HPDE6-E6E7 (cell line): ENCODE measurements at regions not wholly inside any gene's neighbourhood (a gene's known extent, or its start where the extent isn't known, plus 50 kb on each side); places are given as distances from the start of the nearest gene placed in this dataset.
"Not testable (repeated sequence)": the region's sequence is repeated elsewhere in the genome, so short reads cannot be mapped to it uniquely, and the experiment has no call there.

Experiments
- DNase-seq: peaks from one replicate; pipeline ENCODE4 v3.0.0; 2011; ENCODE audit warnings: missing footprints; ENCODE audit errors: extremely low spot score

DNA sequence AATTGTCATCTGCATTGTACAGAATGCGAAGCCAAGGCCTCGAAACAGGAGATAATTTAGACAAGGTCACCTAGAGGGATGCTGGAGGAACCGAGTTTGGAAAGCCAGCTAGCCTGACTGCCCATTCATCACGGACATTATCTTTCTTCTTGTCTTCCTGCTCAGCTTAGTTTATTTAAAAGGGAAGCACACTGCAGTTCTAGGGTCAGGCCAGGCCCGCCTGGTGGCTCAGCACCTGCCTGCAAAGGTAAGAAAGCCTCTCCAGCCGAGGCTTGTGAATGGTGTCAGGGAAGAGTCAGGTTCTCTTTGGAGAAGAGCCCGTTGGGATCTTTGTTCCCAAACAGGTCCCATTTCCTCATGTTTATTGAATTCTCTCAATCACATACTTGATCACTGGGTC is 246.5 kb downstream of the BLID start:
- DNase-seq, result no peak

DNA sequence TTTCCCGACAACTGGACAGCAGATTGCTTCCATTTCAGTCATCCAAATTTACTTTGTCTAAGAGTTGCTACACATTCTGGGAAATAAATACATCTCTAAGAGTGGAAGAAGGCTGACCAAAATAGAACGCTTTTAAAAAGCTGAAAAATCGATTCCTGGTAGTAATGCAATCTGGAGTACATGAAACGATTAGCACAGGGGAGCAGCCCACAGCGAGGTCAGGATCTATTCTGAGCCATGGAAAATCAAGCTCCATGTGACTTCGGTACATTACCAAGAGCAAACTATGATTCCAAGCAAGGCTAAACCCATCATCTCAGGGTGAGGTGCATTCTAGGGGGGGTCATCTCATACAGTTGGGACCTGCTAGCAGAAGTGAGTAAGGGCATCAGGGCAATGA is 249.3 kb downstream of the BLID start:
- DNase-seq, result no peak

DNA sequence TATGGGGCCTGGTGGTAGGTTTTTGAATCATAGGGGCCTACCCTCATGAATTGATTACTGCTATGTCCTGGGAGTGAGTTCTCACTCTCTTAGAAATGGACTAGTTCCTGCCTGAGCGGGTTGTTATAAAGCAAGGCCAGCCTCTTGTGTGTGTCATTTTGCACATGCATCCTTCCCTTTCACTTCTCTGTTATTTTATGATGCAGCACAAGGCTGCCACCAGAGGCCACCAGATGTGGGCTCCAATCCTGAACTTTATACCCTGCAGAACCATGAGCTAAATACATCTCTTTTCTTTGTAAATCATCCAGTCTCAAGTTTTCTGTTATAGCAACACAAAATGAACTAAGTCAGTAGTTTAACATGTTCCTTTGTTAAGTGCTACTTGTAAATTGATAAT is 251.4 kb downstream of the BLID start:
- DNase-seq, result no peak

DNA sequence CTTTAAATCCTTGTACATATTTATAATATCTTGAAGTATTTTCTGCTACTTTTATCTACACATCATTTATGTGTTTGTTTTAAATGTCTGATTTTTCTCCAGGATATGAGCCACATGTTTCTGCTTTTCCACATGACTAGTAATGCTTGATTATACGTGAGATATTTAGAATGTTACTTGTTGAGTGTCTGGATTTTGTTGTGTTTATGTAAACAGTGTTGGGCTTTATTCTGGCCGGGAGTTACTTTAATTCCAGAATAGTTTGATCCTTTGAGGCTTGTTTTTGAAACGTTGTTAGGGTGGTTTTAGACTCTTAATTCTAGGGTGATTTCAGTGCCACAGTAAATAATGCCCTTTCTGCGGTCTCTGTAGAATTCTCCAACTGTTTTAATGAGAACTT is 252.9 kb downstream of the BLID start:
- no peak for DNase-seq

DNA sequence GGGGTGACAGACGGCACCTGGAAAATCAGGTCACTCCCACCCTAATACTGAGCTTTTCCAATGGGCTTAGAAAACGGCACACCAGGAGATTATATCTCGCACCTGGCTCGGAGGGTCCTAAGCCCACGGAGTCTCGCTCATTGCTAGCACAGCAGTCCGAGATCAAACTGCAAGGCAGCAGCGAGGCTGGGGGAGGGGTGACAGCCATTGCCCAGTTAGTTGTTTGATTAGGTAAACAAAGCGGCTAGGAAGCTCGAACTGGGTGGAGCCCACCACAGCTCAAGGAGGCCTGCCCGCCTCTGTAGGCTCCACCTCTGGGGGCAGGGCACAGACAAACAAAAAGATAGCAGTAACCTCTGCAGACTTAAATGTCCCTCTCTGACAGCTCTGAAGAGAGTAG is 260.9 kb downstream of the BLID start:
- DNase-seq, result not testable (repeated sequence)

DNA sequence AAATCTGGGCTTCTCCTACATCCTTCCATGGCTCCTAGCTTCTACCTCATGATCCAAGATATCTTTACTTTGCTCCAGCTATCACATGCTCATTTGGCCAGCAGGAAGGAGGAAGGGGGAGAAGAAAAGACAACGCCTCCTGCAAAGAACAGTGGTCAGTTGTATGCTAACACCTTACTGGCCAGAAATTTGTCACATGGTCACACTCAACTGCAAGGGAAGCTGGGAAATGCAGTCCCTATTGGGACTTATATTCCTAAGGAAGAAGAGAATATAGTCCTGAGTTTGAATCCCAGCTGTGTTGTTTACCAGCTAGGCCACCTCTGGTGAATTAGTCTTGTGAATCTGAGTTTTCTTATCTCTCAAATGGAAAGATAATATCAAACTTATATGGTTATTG is 272.0 kb downstream of the BLID start:
- DNase-seq, result no peak

DNA sequence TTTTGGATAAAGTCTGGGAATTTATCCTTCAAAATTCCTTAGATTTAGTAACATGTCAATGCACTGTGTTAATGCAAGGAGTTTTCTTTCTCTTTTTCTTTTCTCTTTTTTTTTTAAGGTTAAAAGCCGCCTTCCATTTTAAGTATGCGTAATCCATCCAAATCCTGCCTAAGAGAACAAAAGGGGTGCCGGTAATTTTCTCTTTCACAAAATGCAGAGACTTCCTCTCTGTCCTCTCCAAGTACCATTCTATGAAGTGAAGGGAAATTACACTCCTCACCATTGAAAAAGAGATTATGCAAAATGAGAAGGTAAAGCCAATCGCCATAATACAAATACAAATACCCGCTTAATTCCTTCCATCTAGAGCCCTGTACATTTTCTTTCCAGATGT is 273.8 kb downstream of the BLID start:
- DNase-seq, result no peak

DNA sequence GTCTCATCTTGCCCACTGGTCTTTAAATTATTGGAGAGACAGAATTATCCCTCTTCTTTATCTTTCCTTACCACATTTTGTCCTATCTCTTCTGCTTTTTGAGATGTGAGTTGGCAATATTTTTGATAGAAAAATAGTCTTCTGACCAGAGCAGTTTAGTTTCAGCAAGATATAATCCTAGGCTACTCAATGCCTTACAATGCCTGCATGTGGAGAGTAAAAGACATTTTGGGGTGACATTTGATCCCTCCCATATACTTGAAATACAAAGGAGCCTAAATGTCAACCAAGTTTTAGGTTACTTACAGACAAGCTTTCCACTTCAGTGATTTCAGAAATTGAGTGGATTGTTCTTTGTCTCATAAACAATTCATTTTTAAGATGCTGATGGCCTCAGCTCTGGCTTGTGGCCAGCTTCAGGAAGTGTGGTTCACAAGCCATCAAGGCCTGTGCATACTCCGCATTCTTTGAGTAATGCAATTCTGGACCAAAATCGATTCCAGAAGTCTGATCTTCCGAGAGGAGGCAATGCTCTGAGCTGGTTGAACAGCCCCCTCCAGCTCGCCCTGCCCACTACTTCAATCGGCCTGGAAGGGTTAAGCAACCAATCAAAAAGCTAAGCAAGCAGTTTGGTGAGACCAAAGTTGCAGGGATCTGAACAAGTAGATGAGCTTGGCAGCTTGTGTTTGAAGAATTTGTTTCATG is 274.4 kb downstream of the BLID start:
- DNase-seq, result no peak

DNA sequence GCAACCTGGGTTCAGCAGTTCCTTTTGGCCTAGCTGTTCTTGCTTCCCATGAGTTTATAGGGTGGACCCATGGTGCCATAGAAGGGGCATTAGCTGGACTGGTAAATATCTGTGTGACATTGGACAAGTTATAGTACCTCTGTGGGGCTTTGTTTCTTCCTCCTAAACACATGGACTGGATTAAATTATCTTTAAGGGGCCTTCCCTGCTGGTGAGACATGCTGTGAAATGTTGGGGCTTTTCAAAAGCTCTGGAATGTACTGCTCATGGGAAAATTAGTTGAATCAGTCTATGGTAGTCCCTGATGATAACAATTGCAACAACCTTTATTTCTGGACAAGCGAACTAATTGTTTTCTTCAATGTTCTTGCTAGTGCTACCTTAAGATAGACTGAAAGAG is 276.2 kb downstream of the BLID start:
- no peak for DNase-seq

DNA sequence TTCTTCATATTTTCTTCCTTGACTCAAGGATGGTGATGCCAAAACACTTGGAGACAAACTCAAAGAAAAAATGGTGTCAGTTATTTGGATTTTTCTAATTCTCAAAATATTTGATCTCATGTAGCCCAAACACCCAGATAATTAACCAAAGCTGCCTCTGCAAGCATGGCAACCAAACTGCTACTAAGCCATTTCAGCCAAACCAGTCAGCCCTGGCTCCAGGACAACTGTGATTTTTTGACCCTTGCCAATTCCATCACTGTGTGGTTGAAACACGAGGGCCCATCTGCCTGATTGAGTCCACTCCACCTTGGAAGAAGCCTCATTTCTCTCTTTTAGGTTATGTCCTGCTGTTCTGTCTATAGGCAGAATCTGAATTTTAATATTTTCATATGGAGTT is 277.4 kb downstream of the BLID start:
- no peak for DNase-seq

DNA sequence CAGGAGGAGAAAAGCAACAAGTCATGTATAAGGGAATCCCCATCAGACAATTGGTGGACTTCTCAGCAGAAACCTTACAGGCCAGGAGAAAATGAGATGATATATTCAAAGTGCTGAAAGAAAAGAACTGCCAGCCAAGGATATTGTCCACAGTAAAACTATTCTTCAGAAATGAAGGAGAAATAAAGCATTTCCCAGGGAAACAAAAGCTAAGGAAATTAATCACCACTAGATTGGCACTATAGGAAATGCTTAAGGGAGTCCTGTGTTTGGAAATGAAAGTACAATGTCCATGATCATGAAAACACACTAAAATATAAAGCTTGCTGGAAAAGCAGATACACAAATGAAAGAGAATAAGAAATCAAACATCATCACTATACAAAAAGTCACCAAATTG is 282.0 kb downstream of the BLID start:
- DNase-seq, result no peak

DNA sequence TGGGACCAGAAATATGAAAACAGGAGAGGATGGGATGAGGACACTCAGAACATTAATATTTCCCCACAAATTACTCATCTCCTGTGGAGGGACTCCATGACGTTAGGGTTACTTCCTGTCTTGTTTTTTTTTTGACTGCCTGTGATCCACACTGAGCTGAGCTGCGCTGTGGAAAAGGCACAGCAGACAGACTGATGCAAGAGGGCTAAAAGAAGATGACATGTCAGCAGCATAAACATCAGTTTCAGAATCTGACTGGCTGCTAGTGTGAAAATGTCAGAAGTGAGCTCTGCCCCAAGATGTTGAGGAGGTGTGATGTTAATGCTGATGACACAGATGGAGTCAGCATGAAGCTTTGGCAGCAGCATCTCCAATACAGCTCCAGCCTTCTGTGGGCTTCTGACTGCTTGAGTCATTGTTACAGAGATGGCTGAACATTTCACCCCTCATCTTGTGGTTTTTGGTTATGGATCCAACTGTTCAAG is 286.8 kb downstream of the BLID start:
- no peak for DNase-seq

DNA sequence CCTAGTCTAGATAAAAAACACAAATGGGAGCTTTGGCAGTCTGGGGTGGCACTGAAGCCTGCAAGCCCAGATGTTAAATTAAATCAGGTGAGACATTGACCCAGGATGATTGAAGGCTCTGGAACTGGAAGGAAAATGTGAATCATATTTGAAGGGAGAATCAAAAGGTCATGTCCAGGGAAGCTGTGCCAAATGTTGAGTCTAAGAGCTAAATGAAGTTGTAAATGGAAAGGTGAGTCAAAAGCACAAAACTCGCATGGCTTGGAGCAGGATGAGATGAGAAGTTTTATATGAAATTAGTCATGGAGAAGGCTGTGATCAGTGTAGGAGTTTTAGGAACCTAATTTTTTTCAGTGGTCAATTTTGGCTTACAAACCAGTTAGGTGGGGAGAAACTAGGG is 301.1 kb downstream of the BLID start:
- DNase-seq, result no peak

DNA sequence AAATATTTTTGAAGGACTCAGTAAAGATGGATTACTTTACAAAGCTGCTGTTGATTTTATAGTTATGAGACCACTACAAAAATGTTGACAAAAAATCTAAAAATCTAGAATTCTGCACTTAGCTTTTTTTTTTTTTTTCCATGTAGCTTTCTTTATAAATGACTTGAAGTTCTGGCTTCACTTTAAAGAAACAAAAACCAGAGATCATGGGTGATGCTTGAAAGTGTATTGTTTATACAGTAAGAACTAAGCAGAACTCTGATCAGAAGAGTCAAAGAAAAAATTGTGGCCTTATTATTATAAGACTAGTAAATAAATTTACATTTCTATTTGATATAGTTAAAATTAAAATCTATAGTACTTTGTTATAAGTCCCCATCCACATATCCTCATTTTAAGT is 301.7 kb downstream of the BLID start:
- no peak for DNase-seq

DNA sequence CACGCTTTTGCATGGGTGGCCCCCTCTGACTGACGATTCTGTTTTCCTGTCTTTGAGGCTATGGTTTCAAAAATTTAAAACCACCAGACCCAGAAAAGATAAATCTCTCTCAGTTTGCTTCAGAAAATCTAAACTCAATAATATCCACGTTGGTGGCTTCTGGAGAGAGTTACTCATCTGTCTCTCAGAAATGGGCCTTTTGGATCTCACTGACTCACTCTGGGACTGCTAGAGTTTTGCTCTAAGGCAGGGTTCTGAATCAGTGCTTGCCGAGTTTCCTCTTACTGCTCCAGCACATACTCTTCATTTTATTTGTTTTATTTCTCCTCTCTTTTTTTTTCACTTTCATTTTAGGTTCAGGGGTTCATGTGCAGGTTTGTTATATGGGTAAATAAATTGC is 305.7 kb downstream of the BLID start:
- DNase-seq, result no peak

DNA sequence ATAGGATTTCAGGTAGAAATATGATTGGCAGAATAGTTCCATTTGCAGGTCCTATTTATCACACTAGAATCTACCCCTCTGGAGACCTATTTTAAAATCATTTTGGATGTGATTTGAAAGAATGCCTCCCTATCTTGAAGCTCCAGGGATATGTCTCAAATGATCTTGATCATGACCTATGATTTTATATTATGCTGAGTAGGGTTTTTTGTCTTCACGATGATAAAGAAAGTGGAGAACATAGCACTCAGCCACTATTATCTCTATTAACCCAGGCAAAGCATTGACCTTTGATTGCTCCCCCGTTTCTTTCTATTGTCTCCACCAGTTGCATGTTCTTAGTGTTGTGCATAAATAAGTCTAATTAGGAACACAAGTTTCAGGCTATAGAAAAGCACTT is 307.9 kb downstream of the BLID start:
- no peak for DNase-seq

DNA sequence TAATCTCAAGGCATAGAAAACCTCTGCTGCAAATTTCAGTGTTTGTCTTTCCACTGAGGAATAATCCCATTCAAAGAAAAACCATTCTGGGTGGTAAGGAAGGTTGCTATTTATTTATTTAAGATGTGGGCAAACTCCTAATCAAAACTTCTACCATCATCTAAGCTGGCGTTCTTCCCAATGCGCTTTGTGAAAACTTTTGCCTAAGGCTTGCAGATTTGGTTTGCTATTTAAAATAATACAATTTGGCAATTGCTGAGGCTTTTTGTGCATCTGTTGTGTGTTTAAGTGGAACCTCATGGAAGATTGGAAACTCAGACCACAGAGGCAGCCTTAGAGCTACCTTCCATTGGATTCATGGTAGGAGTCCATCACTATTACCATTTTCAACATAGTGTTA is 309.0 kb downstream of the BLID start:
- no peak for DNase-seq

DNA sequence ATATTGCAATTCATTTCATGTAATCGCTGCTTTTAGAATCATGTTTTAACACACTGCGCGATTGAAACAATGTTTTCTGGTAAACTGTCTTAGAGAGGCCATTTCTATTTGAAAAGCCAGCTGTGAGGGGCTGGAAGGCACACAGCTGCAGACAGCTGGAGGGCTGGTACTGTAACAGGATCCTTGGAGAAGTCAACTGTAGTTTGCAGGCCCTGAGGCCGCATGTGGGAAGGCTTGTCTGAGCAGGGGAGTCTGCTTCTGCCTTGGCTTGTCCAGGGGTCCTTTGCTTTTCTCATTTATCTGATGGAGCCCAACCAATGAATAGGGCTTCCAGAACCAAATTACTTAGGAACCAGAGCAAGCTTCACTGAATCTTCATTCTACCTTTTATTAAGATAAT is 313.5 kb downstream of the BLID start:
- DNase-seq, result no peak

DNA sequence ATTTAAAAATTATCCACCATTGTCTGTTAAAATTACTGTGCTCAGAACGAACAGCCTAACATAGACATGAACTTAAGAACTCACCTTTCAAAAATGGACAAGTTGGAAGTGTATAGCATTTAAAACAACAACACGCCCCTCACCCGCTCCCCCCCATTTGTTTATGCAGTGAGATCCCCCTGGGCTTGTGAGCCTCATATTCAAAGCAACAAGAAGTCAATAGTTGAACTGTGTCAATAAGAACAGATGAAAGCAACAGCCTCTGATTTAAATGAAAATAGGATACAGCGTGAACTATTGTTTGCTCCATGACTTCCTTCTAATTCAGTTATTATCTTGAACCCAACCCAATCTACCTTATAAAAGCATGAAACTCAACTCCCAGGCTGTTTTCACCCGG is 314.2 kb downstream of the BLID start:
- DNase-seq, result no peak

DNA sequence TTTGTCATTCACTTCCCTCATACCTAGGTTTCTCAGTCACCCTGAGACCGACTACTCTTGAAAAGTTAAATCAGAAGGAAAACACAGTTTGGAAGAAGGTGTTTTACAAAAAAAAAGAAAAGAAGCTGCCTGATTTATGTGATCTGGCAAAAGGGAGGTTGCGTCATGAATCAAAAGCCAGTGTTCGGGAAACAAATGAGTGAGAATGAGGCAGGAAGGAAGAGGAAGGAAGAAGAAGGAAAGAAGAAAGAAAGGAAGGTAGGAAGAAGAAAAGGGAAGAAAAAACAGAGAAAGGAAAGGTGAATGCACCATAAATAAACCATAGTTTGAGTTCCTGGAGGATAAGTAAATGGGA is 314.6 kb downstream of the BLID start:
- DNase-seq, result no peak

DNA sequence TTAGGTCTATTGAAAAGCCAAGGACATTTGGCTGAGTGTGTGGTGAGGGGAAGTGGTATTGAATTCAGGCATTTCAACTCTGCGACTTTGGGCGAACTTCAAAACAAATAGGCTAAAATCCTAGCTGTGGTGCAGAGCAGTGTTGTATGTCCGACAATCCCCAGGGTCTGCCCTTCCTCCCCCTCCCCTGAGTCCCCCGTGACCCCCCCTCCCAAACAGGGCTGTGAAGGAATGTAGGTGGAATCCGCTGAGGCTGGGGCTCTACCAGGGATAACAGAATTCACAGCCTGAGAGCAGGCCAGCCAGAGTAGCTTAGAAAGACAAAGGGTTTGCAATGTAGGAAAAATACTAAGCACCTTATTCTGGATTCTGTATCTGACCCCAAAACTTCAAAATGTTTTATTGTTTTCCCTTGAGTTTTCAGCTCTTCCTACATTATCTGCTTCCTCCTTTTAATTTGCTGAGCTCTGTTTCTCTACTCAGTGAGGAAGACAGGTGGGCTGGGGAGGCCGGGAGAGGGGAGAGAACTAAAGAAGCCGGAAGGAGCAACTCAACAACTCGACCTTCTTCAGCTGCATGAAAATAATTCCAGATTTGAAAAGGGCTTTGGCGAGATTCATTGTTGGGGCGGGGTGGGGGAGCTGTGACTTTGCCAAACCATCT is 315.2 kb downstream of the BLID start:
- no peak for DNase-seq

DNA sequence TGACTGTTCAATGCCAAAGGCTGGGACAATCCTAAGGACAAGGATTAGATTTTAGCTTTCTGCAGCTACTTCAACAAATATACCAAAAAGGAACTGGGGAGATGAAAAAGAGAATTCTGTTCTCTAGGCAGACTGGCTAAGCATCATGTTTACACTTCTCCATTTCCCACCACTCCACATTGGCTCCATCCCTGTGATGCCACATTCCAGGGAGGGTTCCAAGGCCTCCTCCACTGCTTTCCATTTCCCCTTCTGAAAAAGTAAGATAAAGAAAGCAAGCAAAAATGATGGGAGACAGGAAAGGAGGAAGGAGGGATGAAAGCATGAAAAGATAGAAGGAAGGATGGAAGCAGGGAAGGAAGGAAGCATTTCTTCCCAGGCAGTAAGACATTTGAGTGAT is 315.8 kb downstream of the BLID start:
- no peak for DNase-seq

DNA sequence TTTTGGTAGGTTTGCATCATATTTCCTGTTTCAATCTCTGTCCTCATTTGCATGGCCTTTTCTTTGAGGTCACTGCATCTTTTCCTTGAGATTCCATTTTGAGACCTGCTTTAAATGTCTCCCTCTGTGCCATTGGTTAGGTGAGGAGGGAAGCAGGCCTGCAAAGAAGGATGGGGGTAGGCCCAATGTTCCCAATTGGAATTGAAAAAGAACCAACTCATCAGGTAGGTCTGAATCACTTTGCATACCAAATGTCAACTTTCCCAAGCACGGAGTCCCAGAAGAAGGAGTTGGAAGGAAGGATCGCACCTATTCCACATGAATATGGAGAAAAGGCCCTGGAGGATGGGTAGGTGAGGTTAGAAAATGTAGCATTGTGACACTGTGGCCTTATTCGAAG is 318.5 kb downstream of the BLID start:
- DNase-seq, result no peak

DNA sequence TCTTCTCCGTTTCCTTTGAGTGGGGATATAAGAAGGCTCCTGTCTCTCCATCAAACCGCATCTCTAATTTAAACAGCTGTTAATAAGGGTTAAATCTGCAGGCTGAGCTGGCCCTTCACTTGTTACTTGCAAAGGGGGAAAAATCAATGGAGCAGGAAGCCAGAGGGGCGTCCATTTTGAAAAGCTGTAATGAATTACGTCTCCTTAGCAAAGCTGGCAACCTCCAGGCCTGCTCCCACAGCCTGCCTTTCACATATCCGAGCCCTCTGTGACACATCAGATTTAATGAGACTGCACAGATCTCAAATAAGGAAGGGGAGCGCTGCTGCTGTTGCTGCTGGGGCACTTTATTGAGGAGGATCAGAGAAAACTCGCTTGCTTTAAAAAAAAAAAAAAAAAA is 320.8 kb downstream of the BLID start:
- DNase-seq, result no peak
